ENCODE measurements at regions not wholly inside any gene's neighbourhood (a gene's known extent, or its start where the extent isn't known, plus 50 kb on each side); places are given as distances from the start of the nearest gene placed in this dataset.

DNA sequence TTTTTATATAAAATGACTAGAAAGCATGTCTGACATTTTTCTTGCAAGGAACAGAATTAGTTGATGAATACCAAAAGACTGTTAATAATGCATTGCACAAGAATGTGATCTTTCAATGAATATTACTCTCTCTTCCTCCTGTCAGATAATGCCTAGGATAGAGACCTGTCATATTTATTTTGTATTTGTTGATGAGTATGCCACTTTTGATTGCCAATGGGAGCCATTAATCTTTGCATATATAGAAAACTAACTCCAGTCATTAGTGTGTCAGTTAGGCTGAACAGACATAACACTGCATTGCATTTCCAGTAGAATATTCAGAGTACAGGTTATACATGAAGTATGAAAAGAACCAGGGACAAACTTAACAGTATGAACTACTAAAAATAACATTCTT lies 1125.3 kb downstream of the LRFN5 start:
- DNase-seq (ENCODE audit: low spot score), result no peak

DNA sequence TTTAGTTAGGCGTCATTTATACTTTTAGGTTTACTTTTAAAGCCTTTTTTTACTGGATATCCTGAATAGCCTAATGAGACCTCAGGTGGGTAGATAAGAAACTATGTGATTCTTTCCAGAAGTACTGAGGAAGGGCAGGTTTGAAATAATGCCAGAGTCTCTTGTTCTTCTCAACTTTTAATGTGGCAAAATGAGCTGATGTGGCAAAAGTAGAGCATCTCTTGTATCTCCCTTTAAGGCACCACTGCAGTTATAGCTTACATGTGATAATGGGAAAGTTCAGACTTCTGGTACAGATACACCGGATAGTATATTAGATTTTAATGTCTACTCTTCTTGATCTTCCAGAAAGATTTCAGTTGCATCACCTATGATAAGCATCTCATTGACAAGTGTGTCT lies 1124.8 kb downstream of the LRFN5 start:
- DNase-seq (ENCODE audit: low spot score), result no peak

- DNase-seq (ENCODE audit: low spot score), result no peak
These were observed 1123.0 kb downstream of the LRFN5 start for GRCh38 chr14:42729681-42730080.

DNA sequence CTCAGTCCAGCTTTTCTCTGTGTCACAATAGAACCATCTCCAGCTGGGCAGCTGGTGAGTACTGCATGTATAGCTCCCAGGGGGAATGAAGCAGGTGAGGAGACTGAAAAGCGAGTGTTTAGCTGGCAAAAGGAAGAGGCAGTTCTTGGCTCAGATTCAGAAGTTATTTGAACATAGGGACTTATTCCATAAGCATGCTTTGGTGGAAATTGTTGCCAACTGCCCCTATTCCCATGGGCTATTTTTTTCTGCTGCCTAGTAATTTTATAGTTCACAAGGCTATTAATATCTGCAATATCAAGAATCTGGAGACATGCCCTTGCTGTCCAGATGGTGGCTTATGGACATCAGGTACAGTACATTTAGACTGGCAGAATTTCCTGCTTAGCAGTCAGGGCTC lies 1112.7 kb downstream of the LRFN5 start:
- DNase-seq (ENCODE audit: low spot score), result no peak

DNA sequence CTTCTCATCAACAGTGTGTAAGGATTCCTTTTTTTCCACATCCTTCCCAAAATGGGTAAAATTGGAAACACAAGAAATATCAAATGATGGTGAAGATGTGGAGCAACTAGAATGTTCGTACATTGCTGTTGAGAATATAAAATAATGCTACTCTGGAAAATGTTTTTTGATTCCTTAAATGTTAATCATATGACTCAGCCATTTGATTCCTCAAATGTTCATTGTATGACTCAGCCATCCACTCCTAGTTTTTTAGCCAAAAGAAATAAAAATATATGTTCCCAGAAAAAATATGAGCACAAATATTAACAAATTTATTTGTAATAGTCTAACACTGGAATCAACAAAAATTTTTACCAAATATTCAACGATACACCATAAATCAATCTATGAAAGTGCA lies 1108.6 kb downstream of the LRFN5 start:
- DNase-seq (ENCODE audit: low spot score), result no peak

- no peak for DNase-seq (ENCODE audit: low spot score)
These were observed 1103.4 kb downstream of the LRFN5 start for GRCh38 chr14:42710071-42710470.

DNA sequence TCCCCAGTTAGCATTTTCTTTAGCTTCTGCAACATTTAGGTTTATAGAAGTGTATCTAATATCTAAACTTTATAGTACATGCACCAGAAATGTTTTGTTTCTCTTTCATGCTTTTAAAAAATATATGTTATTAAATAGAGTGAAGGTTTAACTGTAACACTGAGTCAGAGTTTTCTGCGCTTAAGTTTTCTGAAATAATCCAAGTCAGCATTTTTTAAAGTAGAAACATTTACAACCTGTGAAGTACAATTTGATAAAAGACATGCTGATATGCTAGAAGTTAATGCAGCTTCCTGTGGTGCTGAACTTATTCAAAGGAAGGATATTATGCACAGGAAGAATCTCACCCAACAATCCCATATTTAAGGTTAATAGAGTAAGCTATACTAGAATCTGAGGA lies 1096.8 kb downstream of the LRFN5 start:
- no peak for DNase-seq (ENCODE audit: low spot score)

GRCh38 chr14:42687421-42687820 lies 1080.7 kb downstream of the LRFN5 start:
- no peak for DNase-seq (ENCODE audit: low spot score)

DNA sequence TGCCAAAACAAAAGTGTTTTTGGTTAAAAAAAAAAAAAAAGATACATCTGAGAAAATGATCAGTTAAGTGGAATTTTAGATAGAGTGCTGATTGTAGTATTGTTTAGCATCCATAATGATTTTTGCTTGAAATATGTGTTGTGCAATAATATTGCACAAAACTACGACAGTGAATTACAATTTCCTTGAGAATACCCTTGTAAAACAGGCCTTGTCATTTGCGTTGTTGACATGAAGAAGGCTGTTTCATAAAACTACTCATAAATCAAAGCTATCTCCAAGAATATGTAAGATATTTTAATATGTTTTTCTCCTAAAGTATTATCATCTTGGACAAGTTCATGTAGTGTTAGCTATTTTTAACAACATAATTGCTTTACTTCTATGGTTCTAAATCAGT lies 1077.0 kb downstream of the LRFN5 start:
- DNase-seq (ENCODE audit: low spot score), result no peak

DNA sequence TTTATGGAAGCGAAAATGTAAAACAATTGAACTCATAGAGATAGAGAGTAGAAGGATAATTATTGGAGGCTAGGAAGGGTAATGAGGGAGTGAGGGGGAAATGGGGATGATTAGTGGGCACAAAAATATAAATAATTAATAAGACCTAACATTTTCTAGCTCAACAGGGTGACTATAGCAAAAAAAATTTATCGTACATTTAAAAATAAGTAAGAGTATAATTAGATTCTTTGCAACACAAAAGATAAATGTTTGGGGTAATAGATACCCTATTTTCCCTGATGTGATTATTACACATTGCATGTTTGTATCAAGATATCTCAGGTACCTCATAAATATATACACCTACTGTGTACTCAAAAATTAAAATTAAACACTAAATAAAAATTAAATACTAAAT lies 1070.0 kb downstream of the LRFN5 start:
- DNase-seq (ENCODE audit: low spot score), result no peak

GRCh38 chr14:42673963-42674362 lies 1067.3 kb downstream of the LRFN5 start:
- no peak for DNase-seq (ENCODE audit: low spot score)

DNA sequence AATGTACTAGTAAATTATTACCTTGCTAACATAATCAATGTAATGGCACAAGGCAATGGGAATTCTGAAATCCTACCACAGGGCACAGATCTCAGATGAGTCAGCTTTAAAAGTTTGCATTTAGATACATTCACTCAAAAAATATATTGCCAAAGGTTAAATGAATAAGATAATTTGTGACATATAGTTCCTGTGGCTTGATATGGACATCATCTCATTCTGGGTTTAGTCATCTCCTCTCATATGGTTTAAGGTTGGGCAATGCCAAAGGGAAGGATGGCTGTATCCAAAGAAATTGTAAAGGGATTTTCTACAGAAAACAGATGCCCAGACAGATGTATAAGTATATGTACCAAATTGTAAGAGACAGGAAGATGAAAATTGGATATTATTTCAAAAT lies 1065.0 kb downstream of the LRFN5 start:
- no peak for DNase-seq (ENCODE audit: low spot score)

- DNase-seq (ENCODE audit: low spot score), result no peak
These were observed 1058.4 kb downstream of the LRFN5 start for GRCh38 chr14:42665083-42665482.

DNA sequence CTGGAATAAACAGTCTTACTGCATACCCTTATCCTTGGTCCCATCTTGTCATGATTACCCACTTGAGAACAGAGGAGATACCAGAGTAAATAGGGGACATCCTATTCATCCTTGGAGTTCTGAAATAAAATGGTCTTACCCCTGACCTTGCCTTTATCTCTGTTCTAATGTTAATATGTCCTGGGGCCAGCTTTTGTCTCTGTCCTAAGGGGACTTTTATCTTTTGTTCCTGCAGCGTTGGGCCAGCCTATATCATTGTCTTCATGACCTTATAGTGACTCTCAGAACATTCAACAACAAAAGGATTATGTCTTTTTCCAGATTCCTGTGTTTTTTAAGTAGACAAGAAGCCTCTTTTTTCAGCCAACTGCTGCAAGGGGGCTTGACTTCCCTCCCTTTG lies 1057.5 kb downstream of the LRFN5 start:
- DNase-seq (ENCODE audit: low spot score), result no peak

- no peak for DNase-seq (ENCODE audit: low spot score)
These were observed 1048.0 kb downstream of the LRFN5 start for GRCh38 chr14:42654707-42655106.

DNA sequence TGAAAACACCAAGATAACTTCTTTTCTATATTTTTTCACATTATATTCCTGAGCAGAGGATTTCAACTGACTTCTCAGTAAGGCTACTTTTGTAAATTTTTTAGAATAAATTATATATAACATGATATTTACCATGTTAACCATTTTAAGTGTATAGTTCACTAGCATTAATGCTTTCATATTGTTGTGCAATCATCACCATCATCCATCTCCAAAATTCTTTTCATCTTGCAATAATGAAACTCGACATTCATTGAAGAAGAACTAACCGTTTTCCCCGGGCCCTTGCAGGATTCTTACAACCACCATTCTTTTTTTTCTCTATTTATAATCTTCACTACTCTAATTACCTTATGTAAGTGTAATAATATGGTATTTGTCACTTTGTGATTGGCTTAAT lies 1036.1 kb downstream of the LRFN5 start:
- no peak for DNase-seq (ENCODE audit: low spot score)

- DNase-seq (ENCODE audit: low spot score), result no peak
These were observed 1026.9 kb downstream of the LRFN5 start for GRCh38 chr14:42633504-42634095.

GRCh38 chr14:42629553-42629952 lies 1022.9 kb downstream of the LRFN5 start:
- no peak for DNase-seq (ENCODE audit: low spot score)

GRCh38 chr14:42628602-42629001 lies 1021.9 kb downstream of the LRFN5 start:
- no peak for DNase-seq (ENCODE audit: low spot score)

DNA sequence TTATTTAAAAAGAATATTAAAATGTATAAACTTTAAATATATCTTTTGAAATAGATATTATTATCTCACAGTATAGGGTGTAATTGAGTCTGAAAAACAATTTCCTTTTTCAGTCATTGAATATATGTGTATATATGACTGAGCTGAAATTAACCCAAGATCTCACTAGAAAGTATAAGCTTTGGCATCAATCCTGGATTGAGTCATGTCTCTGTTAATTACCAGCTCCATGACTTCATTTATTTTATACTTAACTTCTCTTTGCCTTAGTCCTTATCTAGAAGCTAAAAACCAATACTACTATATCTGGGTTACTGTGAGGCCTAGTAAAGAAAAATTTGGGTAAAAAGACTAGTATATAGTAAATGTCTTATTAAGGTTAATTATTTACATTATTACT lies 1020.3 kb downstream of the LRFN5 start:
- no peak for DNase-seq (ENCODE audit: low spot score)

DNA sequence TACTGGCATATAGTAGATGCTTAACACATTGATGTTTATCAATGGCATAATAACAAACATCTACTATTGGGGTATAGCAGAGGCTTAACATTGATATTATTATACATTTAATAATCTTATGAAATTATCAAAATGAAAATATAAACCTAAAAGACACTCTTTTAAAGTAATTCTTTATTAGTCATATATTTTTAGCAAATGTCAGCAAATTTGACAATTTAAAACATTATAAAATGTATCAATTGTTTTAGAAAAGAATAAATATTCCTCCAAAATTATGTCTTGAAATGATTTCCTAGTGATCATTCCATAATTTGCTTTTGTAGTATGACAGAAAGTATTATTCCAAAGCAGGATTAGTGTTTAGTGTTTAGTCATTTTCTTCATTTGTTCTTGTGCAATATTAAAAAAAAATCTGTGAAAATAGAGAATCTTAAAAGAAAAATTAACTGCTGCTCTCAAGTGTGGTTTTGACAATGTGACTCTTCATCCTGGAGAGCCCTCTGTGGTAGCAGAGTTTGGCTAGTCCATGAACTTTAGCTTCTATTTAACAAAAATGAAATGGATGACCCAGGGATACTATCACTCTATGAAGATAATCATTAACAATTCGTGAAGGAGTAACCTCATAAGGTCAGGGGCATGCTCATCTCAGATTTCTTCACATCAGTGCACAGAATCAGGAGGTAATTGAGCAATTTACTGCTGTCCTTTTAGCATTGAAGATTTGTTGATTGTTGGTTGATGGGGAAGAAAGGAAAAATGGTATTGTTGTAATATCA lies 1018.5 kb downstream of the LRFN5 start:
- DNase-seq (ENCODE audit: low spot score), result no peak

- DNase-seq (ENCODE audit: low spot score), result no peak
These were observed 1010.3 kb downstream of the LRFN5 start for GRCh38 chr14:42617005-42617404.

DNA sequence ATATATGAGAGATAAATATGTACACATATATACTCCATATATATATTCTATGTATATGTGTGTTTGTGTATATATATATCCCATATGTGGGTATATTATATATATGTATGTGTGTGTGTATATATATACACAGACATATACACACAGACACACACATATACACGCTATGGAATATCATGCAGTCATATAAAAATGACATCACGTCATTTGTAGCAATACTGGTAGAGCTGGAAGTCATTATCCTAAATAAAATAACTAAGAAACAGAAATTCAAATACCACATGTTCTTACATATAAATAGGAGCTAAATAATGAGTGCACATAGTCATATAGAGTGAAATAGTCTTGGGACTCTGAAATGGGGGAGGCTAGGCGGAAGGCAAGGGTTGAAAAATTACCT lies 1000.2 kb downstream of the LRFN5 start:
- no peak for DNase-seq (ENCODE audit: low spot score)

GRCh38 chr14:42602336-42602845 lies 995.7 kb downstream of the LRFN5 start:
- no peak for DNase-seq (ENCODE audit: low spot score)
